HCT116 (cell line): ENCODE measurements at regions not wholly inside any gene's neighbourhood (a gene's known extent, or its start where the extent isn't known, plus 50 kb on each side); places are given as distances from the start of the nearest gene placed in this dataset.

ENCODE experiments used
- ATAC-seq: fragments of 200-7000 bp; cut with Tn5 transposase; 2 replicates; pipeline ENCODE4 v1.9.1; 2020; ENCODE audit warnings: mild to moderate bottlenecking, moderate library complexity
- BruUV-seq: library from RNA; stranded (reverse); fragments of 400-500 nt; replicated peaks from 2 replicates; lab custom pipeline; 2021; lab: Mats Ljungman, UMichigan
- CTCF ChIA-PET: fragments of 300-600 bp; sonication (Branson Sonifier 250); formaldehyde crosslinking; loops from one replicate; lab custom pipeline; 2021; ENCODE audit warnings: antibody characterized with exemption; lab: Charles Lee
- POLR2A ChIA-PET: fragments of 300-600, 350-600 bp; sonication (Branson Sonifier 250); formaldehyde crosslinking; loops from one replicate; lab custom pipeline; 2021; ENCODE audit warnings: antibody characterized with exemption; lab: Charles Lee
- RAD21 ChIA-PET, 2 experiments: fragments of 300-600 bp; sonication (Branson Sonifier 250); formaldehyde crosslinking; loops; one replicate each; lab custom pipeline; 2023; ENCODE audit warnings: low total read pairs in 2 of 2; ENCODE audit not compliant: uncharacterized antibody in 2 of 2, unreplicated experiment in 2 of 2, low non-redundant PET in 1 of 2; lab: Charles Lee
- DNase-seq: peaks from one replicate; pipeline ENCODE4 v3.0.0-alpha.2; 2010; ENCODE audit warnings: low read depth, low spot score
- H2AFZ ChIP-seq: fragments of 200-600 bp; shearing (Covaris generic), sonication (generic); 2 replicates; pipeline ENCODE4 v1.6.1; 2017; ENCODE audit warnings: low read depth, mixed run types, mixed read lengths, antibody characterized with exemption, low read length; ENCODE audit not compliant: poor library complexity, severe bottlenecking
- H3K27ac ChIP-seq: 2 replicates; pipeline ENCODE4 v1.5.1; 2012; ENCODE audit warnings: low read depth, low read length
- H3K27me3 ChIP-seq: fragments of 200-600 bp; sonication (generic); 2 replicates; pipeline ENCODE4 v1.6.1; 2016; ENCODE audit warnings: mixed run types, low read length, mixed read lengths; ENCODE audit not compliant: insufficient read depth
- H3K36me3 ChIP-seq, 2 experiments: fragments of 200-500 bp in 1 of 2; fragments of 200-600 bp in 1 of 2; sonication (Bioruptor generic) in 1 of 2; sonication (generic) in 1 of 2; 2 replicates each; pipeline versions ENCODE4 v1.5.1 to v1.6.1; 2014 to 2016; ENCODE audit warnings: low read length in 2 of 2, inconsistent platforms in 1 of 2, mixed read lengths in 1 of 2, mixed run types in 1 of 2; ENCODE audit not compliant: insufficient read depth in 2 of 2, control insufficient read depth in 1 of 2
- H3K4me1 ChIP-seq, 2 experiments: fragments of 200-600 bp in 1 of 2; sonication (generic) in 1 of 2; 2 replicates each; pipeline versions ENCODE4 v1.5.1 to v1.6.1; 2012 to 2017; ENCODE audit warnings: low read length in 2 of 2, inconsistent platforms in 1 of 2, mild to moderate bottlenecking in 1 of 2, mixed read lengths in 1 of 2, mixed run types in 1 of 2, moderate library complexity in 1 of 2; ENCODE audit not compliant: insufficient read depth in 2 of 2, control insufficient read depth in 1 of 2
- H3K4me2 ChIP-seq: fragments of 200-600 bp; sonication (generic); 2 replicates; pipeline ENCODE4 v1.6.1; 2017; ENCODE audit warnings: mixed run types, low read length, mixed read lengths
- H3K4me3 ChIP-seq, 2 experiments: fragments of 200-600 bp in 1 of 2; sonication (generic) in 1 of 2; replicated peaks in 1 of 2; 2 replicates each; pipeline ENCODE4 v1.5.1; 2011 to 2016; ENCODE audit warnings: low read length in 2 of 2, control low read depth in 1 of 2, low read depth in 1 of 2, mild to moderate bottlenecking in 1 of 2, mixed read lengths in 1 of 2, mixed run types in 1 of 2
- H3K79me2 ChIP-seq: fragments of 200-600 bp; sonication (generic); 2 replicates; pipeline ENCODE4 v1.6.1; 2017; ENCODE audit warnings: mild to moderate bottlenecking, mixed run types, low read length, moderate library complexity, mixed read lengths; ENCODE audit not compliant: insufficient read depth
- H3K9ac ChIP-seq: fragments of 200-600 bp; sonication (generic); 2 replicates; pipeline ENCODE4 v1.6.1; 2016; ENCODE audit warnings: low read length, mixed read lengths
- H3K9me2 ChIP-seq: fragments of 200-600 bp; sonication (generic), shearing (Covaris generic); 2 replicates; pipeline ENCODE4 v1.6.1; 2017; ENCODE audit warnings: mixed run types, mild to moderate bottlenecking, moderate library complexity; ENCODE audit not compliant: insufficient read depth
- H3K9me3 ChIP-seq, 2 experiments: fragments of 200-500 bp in 1 of 2; fragments of 200-600 bp in 1 of 2; sonication (Bioruptor generic) in 1 of 2; sonication (generic) in 1 of 2; 2 replicates each; pipeline ENCODE4 v1.6.1; 2014 to 2017; ENCODE audit warnings: low read length in 2 of 2, mixed read lengths in 2 of 2, inconsistent platforms in 1 of 2, low read depth in 1 of 2, mild to moderate bottlenecking in 1 of 2, mixed run types in 1 of 2, moderate library complexity in 1 of 2; ENCODE audit not compliant: control insufficient read depth in 1 of 2, insufficient read depth in 1 of 2
- H4K20me1 ChIP-seq: fragments of 200-600 bp; sonication (generic), shearing (Covaris generic); 2 replicates; pipeline ENCODE4 v1.6.1; 2017; ENCODE audit warnings: mixed run types, mild to moderate bottlenecking, moderate library complexity; ENCODE audit not compliant: insufficient read depth
- ATF3 ChIP-seq: IDR thresholded peaks from 2 replicates; pipeline ENCODE4 v1.6.1; 2012
- CBX3 ChIP-seq: IDR thresholded peaks from 2 replicates; pipeline ENCODE4 v1.6.1; 2012; ENCODE audit warnings: low read depth
- CEBPB ChIP-seq: IDR thresholded peaks from 2 replicates; pipeline ENCODE4 v1.6.1; 2012; ENCODE audit warnings: low read depth
- CTCF ChIP-seq, 3 experiments: fragments of 200-600 bp in 1 of 3; sonication (generic) in 1 of 3; IDR thresholded peaks in 2 of 3; conservative IDR thresholded peaks in 1 of 3; 2 replicates each; pipeline ENCODE4 v1.5.1; 2012 to 2017; ENCODE audit warnings: low read depth in 2 of 3, low read length in 2 of 3, antibody characterized with exemption in 1 of 3, borderline replicate concordance in 1 of 3, control low read depth in 1 of 3, mild to moderate bottlenecking in 1 of 3, mixed read lengths in 1 of 3, mixed run types in 1 of 3, moderate library complexity in 1 of 3; ENCODE audit not compliant: insufficient read depth in 1 of 3
- EGR1 ChIP-seq: IDR thresholded peaks from 2 replicates; pipeline ENCODE4 v1.6.1; 2012; ENCODE audit warnings: low read depth
- ELF1 ChIP-seq: IDR thresholded peaks from 2 replicates; pipeline ENCODE4 v1.6.1; 2012; ENCODE audit warnings: low read depth, borderline replicate concordance
- EZH2 ChIP-seq: fragments of 200-600 bp; sonication (generic); IDR thresholded peaks from 2 replicates; pipeline ENCODE4 v1.6.1; 2017; ENCODE audit warnings: antibody characterized with exemption, mixed run types
- EZH2phosphoT487 ChIP-seq: fragments of 200-600 bp; IDR thresholded peaks from 2 replicates; pipeline ENCODE4 v1.6.1; 2018; ENCODE audit warnings: antibody characterized with exemption, borderline replicate concordance
- MAX ChIP-seq: IDR thresholded peaks from 2 replicates; pipeline ENCODE4 v1.6.1; 2012
- POLR2A ChIP-seq: IDR thresholded peaks from 2 replicates; pipeline ENCODE4 v1.7.0; 2011; ENCODE audit warnings: borderline replicate concordance; ENCODE audit not compliant: insufficient read depth, insufficient read length; ENCODE audit errors: extremely low read depth
- POLR2AphosphoS5 ChIP-seq: IDR thresholded peaks from 2 replicates; pipeline ENCODE4 v1.6.1; 2011; ENCODE audit warnings: mild to moderate bottlenecking, low read depth, low read length, moderate library complexity
- RAD21 ChIP-seq: IDR thresholded peaks from 2 replicates; pipeline ENCODE4 v1.6.1; 2012; ENCODE audit warnings: low read depth, mild to moderate bottlenecking
- REST ChIP-seq: IDR thresholded peaks from 2 replicates; pipeline ENCODE4 v1.6.1; 2012; ENCODE audit warnings: low read depth
- SIN3A ChIP-seq: IDR thresholded peaks from 2 replicates; pipeline ENCODE4 v1.6.1; 2012; ENCODE audit warnings: low read depth
- SP1 ChIP-seq: IDR thresholded peaks from 2 replicates; pipeline ENCODE4 v1.6.1; 2012; ENCODE audit warnings: low read depth
- SRF ChIP-seq: IDR thresholded peaks from 2 replicates; pipeline ENCODE4 v1.6.1; 2012; ENCODE audit warnings: low read depth
- TCF7L2 ChIP-seq: IDR thresholded peaks from 2 replicates; pipeline ENCODE4 v1.7.0; 2011; ENCODE audit warnings: borderline replicate concordance, inconsistent platforms; ENCODE audit not compliant: insufficient read depth, insufficient read length; ENCODE audit errors: extremely low read depth
- YY1 ChIP-seq: IDR thresholded peaks from 2 replicates; pipeline ENCODE4 v1.6.1; 2011; ENCODE audit warnings: low read length, low read depth, moderate library complexity, mild to moderate bottlenecking; ENCODE audit not compliant: insufficient replicate concordance; ENCODE audit errors: extremely low read depth
- ZFX ChIP-seq: fragments of 450-650 bp; IDR thresholded peaks from 2 replicates; pipeline ENCODE4 v1.6.1; 2017
- ZNF274 ChIP-seq: fragments of 200-500 bp; sonication (Bioruptor generic); IDR thresholded peaks from 2 replicates; pipeline ENCODE4 v1.6.1; 2014; ENCODE audit warnings: mild to moderate bottlenecking, low read depth, low read length, inconsistent platforms
- intact Hi-C: fragments of 100-400 bp; cut with micrococcal nuclease; formaldehyde crosslinking; loops from 2 replicates; pipeline ENCODE4 v1.10.0; 2022

GRCh38 chr10:60453036-60453435 is 63.4 kb upstream of the ANK3 start:
- POLR2A ChIA-PET = no interaction called here
- DNase-seq (no peak), ATAC-seq (no peak)
- no peak overlapping the region for H3K4me3 ChIP-seq
- H3K9ac ChIP-seq = no peak overlapping the region
- intact Hi-C loops = no loop called here
- RAD21 ChIA-PET = no interaction called here
- H3K27me3 ChIP-seq = no peaks in the 10 kb centered on the region
- H3K9me3 ChIP-seq = no peaks in the 10 kb centered on the region
- H3K9me2 ChIP-seq = no peaks in the 10 kb centered on the region
- H4K20me1 ChIP-seq = no peaks in the 10 kb centered on the region
- TF ChIP-seq SRF = no peak
- TF ChIP-seq ATF3 = no peak
- no peak for TF ChIP-seq POLR2A
- TF ChIP-seq ZNF274 = no peak
- TF ChIP-seq CEBPB = no peak
- no peak for TF ChIP-seq ZFX
- TF ChIP-seq TCF7L2 = no peak
- no peak for TF ChIP-seq RAD21
- TF ChIP-seq MAX = no peak
- no peak for TF ChIP-seq SIN3A
- TF ChIP-seq ELF1 = no peak
- no peak for TF ChIP-seq SP1
- no peak for TF ChIP-seq EGR1
- TF ChIP-seq EZH2phosphoT487 = no peak
- TF ChIP-seq POLR2AphosphoS5 = no peak
- TF ChIP-seq EZH2 = no peak
- no peak for TF ChIP-seq REST
- no peak for TF ChIP-seq CTCF (IDR thresholded peaks at IDR 0.05 in 2 of 3, conservative IDR thresholded peaks at IDR 0.05 in 1 of 3; ENCODE audit: borderline replicate concordance in 1 of 3, insufficient read depth in 1 of 3, low read depth in 2 of 3, low read length in 2 of 3)
- TF ChIP-seq YY1 = no peak
- no peak for TF ChIP-seq CBX3
- no peaks in the 10 kb centered on the region for H3K36me3 ChIP-seq
- H2AFZ ChIP-seq = no peak overlapping the region
- no peaks in the 10 kb centered on the region for H3K79me2 ChIP-seq
- no peak overlapping the region for H3K4me2 ChIP-seq
- no peak overlapping the region for H3K27ac ChIP-seq
- no peaks in the 10 kb centered on the region for H3K4me1 ChIP-seq
- no TSS peak for BruUV-seq
- CTCF ChIA-PET = no interaction called here
